Astrocyte of the cerebellum (primary cell): ENCODE measurements at regions not wholly inside any gene's neighbourhood (a gene's known extent, or its start where the extent isn't known, plus 50 kb on each side); places are given as distances from the start of the nearest gene placed in this dataset.

ENCODE experiments used
- DNase-seq: peaks from one replicate; pipeline ENCODE4 v3.0.0-alpha.2; 2011; ENCODE audit warnings: low read depth
- H3K4me3 ChIP-seq: 2 replicates; pipeline ENCODE4 v1.5.1; 2011; ENCODE audit warnings: mild to moderate bottlenecking, low read depth, low read length, moderate library complexity
- CTCF ChIP-seq: IDR thresholded peaks from 2 replicates; pipeline ENCODE4 v1.5.1; 2012; ENCODE audit warnings: low read length, low read depth, moderate library complexity, mild to moderate bottlenecking; ENCODE audit errors: missing control alignments
- in situ Hi-C: cut with HindIII; loops from 2 replicates; pipeline ENCODE4 v1.10.0; 2017; ENCODE audit warnings: low sequenced_read_pairs

DNA sequence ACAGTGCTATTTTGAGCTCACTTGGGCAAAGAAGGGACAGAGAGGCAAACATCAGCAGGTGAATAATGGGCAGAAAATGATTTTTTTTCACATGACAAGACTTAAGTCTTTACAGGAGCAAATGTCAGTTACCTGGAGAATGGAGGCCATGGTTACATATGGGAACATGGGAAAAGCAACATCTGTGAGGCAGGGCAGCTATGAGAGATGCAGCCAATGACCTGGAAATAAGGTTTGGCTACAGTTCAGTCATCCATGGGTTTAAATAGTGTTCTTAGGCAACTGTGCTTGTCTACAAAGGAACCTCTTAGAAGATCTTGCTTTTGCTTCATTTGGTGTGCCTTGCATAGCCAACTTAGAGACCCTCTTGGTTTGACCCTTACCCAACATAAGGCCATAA lies 490.2 kb upstream of the LCORL start:
- in situ Hi-C loops: no loop called here
- no peak overlapping the region for H3K4me3 ChIP-seq
- no peak for TF ChIP-seq CTCF
- no peak for DNase-seq

DNA sequence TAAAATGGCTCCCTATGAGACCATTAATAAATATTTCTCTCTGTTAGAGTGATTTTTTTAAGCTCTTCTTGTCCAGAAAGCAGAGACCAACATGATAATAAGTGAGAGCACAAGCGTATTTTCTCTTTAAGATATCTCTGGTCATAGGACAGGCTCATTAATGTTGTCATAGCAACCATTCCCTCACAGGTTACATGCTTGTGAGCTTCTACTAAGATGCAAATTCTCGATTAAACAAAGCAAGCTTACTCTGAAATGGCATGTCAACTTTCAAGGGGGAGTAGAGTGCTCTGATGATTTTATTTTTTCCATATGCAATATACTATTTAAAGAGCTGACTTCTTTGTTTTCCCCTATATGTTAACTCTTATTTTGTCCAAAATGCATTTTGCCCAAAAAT lies 487.2 kb upstream of the LCORL start:
- no peak for TF ChIP-seq CTCF
- in situ Hi-C loops: no loop called here
- H3K4me3 ChIP-seq: no peak overlapping the region
- DNase-seq: no peak

- H3K4me3 ChIP-seq: no peak overlapping the region
- no peak for DNase-seq
- in situ Hi-C loops: no loop called here
- no peak for TF ChIP-seq CTCF
These were observed 459.4 kb upstream of the LCORL start for GRCh38 chr4:18480928-18481327.

DNA sequence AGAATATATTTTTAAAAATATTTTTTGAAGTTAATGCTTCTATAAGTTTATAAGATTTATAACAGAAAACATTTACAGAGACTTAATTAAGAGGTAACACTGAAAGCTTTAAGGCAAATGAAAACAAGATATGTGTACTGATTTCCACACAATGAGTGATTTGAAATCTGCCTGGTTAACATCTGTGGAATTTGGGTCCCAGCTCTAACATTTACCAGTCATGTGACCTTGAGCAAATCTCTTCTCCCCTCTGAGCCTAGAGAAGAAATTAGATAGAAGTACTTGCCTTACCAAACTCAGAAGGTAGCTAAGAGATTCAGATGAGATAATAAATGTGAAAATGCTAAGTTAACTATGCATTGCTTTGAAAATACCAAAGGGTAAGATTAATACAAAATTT lies 458.8 kb upstream of the LCORL start:
- no peak for DNase-seq
- H3K4me3 ChIP-seq: no peak overlapping the region
- in situ Hi-C loops: no loop called here
- no peak for TF ChIP-seq CTCF

DNA sequence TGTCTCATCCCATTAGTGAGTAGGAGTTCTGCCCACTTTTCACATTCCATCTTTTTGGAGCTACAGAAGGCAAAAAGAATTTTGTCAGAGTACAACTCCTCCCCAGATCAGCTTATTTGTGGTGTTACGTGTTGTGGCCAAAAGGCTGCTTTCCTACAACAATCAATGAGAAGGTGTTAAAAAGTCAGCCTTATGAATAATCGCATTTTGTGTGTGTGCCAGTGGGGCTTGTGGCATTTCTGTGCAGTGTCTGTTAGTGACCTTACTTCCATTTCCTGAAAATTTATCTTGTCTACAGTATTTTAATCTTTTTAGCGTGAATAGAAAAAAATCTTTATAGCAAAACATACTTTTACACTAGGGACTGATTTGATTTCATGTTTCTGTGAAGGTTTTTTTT lies 458.3 kb upstream of the LCORL start:
- H3K4me3 ChIP-seq: no peak overlapping the region
- TF ChIP-seq CTCF: no peak
- in situ Hi-C loops: no loop called here
- DNase-seq: no peak

DNA sequence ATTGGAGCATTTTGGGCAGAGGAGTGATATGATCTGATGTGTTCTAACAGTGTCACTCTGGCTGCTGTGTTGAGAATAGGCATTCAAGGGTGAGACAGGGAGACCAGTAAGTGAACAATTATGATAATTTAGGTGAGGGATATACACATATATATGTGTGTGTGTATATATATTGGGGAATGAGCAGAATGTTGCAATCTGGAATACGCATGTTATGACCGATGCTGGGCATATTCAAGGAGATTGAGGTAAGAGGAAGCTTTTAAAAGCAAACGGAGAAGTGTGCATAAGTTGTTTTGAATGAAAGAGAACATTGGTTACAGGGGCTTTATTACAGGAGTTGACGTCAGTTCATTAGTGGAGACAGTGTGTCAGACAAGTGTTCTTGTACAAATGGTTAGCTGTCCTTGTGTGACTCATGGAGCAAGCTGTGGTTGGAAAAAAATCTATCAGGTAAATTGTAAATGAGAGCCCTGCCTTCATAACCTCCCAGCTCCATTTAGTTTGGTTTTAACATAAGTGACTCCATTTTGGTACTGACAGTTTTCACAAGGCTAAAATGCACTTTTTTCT lies 442.5 kb upstream of the LCORL start:
- TF ChIP-seq CTCF: no peak
- in situ Hi-C loops: no loop called here
- no peak for DNase-seq
- H3K4me3 ChIP-seq: no peak overlapping the region

- in situ Hi-C loops: no loop called here
- DNase-seq: no peak
- no peak for TF ChIP-seq CTCF
- H3K4me3 ChIP-seq: no peak overlapping the region
These were observed 436.9 kb upstream of the LCORL start for GRCh38 chr4:18458465-18458864.
